DMS 273 (cell line): ENCODE measurements at regions not wholly inside any gene's neighbourhood (a gene's known extent, or its start where the extent isn't known, plus 50 kb on each side); places are given as distances from the start of the nearest gene placed in this dataset.
"Not testable (repeated sequence)": the region's sequence is repeated elsewhere in the genome, so short reads cannot be mapped to it uniquely, and the experiment has no call there.

Experiments
- DNase-seq: peaks from one replicate; lab custom pipeline; 2025; ENCODE audit not compliant: unreplicated experiment; lab: John Stamatoyannopoulos, UW

GRCh38 chr21:17197996-17198395, 314.8 kb upstream of the CXADR start:
- DNase-seq: no peak

DNA sequence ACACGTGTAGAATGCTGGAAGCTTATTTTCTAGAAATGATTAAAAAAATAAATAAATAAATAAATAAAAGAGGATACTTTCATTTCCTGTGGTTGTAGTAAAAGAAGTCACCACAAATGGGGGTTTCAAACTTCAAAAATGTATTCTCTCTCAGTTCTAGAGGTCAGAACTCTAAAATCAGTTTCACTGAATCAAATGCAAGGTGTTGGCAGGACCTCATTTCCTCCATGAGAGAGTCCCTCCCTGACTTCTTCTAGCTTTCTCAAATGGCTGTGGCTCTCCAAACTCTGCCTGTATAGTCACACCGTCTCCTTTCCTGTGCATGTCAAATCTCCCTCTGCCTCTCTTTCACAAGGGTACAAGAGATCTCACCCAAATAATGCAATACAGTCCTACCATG, 312.6 kb upstream of the CXADR start:
- DNase-seq: no peak

GRCh38 chr21:17201741-17202260, 311.0 kb upstream of the CXADR start:
- DNase-seq: no peak

DNA sequence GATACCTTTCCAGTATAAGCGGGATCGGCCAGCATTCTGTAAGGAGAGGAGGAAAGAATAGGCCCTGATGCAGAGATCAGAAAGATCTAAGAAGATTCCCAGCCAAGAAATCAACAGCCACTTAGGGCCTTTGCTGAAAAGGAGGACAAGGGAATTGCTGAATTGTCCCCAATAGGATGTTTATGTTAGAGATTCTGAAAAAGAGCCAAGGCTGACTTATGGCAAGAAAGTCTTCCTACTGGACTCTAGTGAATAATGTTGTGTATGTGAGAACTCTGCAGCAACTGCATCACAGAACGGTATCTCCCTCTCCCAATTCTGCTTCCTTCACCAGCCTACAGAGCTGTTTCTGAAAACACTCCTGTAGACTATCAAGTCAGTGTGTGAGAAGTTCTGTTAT, 298.0 kb upstream of the CXADR start:
- DNase-seq: no peak

GRCh38 chr21:17219050-17219449, 293.8 kb upstream of the CXADR start:
- not testable (repeated sequence) for DNase-seq

DNA sequence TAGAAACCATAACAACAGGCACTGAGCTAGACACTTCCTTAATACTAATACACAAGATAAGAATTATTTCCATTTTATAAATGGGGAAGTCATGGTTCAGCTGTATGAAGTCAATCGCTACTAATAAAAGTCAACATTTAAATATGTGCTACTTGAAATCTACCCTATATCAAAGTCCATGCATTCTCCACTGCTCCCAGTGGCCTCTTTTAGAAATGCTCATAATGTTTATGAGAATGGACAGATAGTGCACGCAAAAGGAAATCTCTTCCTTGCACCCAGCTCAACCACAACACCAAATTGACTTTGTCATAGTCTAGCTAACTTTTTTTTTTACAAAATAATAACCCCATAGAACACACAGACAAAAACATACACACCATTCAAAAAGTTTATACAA, 281.7 kb upstream of the CXADR start:
- peak; percentile 3 for DNase-seq

DNA sequence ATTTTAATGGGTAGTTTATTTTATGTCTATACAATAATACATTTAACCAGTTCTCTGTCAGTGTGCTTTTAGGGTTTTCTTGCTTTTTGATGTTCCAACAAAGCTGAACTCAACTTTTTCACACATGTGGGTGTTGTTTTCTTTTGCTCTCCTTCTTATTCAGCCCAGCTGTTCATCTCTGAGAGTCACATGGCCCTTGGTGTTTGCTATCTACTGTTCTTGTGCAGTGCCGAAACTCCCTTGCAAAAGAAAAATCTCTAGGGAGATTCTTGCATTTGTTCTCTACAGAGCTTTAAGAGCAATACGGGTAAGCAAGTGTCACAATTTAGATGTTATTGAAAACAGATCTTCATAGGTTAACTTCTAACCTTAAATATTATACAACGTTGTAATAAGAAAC, 281.1 kb upstream of the CXADR start:
- peak; percentile 1 for DNase-seq

- no peak for DNase-seq
These were observed 274.4 kb upstream of the CXADR start for GRCh38 chr21:17238468-17238867.

DNA sequence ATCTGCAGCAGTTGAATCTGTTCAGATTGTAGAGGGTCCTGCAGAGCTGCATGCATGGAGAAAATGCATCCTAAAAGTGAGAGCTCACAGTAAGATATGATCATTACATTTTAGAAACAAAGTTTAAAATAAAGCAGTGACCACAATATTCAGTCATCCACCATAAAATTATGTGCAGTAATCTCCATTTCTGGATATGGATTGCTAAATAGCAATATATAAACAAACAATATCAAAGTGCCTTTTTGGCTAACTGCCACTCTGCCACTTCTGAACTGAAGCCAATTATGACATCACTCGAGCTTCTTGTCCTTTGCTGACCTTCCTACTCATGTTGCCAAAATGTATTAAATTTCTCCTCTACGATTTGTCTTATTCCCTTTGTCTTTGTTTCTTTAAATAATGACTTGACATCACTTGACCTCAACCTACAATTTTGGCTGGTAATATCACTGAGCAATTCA, 262.0 kb upstream of the CXADR start:
- peak; percentile 38 for DNase-seq

DNA sequence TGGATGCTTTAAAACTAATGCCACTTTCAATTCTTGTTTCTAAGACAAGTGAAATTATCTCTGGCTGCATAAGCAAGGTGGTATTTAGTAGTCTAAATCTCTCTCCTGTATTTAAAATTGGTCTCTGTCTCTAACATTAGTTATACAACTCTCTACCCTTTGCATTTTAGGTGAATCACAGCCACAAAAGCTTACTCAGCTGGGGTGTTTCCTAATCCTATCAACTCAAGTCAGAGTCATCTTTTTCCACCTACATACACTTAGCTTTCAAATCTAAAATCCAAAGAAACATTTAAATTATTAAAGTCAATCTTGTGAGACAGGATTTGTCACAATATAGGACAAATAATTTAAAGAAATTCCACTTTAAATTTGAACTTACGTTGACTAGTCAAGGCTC, 255.1 kb upstream of the CXADR start:
- no peak for DNase-seq

DNA sequence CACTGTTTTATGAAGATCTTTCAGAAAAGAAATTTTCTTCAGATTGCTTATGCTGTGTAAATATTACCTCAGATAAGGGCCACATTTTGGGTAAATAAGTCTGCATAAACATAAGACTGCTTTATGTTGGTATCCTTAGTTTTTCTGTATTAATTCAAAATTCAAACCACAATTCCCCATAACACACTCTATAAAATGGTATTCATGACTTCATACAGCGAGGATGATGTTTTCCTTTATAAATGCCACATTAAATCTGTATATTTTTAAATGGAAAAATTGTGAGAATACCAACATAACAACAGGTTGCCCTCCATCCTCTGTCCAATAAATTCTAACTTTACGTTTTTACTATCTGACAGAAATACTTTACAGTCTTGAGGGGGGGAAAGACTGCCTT, 248.7 kb upstream of the CXADR start:
- DNase-seq: no peak

DNA sequence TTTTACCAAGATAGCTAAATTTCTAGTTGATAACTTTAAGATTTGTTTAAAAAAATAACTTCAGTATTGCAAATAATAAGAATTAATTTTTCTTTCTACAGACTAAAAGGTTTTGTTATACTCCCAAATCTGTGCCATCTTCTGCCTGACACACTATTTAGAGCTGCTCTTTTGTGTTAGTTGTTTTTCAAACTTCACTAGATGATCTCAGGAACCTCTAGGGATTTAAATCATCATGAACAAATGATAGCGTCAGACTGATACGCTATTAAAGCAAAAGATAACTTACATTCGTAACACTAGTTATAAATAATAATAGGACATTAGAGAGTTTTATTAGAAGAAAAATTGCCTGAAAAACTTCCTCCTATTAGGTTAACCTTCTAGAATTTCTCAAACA, 243.1 kb upstream of the CXADR start:
- DNase-seq: no peak

- peak; percentile 59 for DNase-seq
These were observed 242.6 kb upstream of the CXADR start for GRCh38 chr21:17270229-17270628.

- no peak for DNase-seq
These were observed 233.2 kb upstream of the CXADR start for GRCh38 chr21:17279663-17280062.

- not testable (repeated sequence) for DNase-seq
These were observed 219.8 kb upstream of the CXADR start for GRCh38 chr21:17293016-17293562.

DNA sequence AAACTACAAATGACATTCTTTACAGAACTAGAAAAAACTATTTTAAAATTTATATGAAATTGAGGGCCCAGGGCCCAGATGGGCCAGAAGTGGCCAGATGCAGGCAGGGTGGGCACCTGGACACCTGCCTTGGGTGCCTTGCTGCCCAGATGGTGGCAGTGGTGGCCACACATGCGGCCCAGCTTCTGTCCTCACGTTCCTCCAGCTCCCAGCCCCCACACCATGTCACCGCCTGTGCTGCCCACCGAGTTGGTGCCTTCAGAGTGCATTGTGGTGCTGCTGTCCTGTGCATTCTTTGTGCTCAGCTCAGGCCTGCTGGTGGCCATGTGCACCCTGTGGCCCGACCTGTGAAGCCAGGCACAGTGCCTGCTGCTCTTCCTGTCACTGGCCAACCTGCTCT, 216.8 kb upstream of the CXADR start:
- DNase-seq: no peak

GRCh38 chr21:17299576-17299975, 213.3 kb upstream of the CXADR start:
- DNase-seq: not testable (repeated sequence)

- DNase-seq: not testable (repeated sequence)
These were observed 185.1 kb upstream of the CXADR start for GRCh38 chr21:17327715-17328114.

DNA sequence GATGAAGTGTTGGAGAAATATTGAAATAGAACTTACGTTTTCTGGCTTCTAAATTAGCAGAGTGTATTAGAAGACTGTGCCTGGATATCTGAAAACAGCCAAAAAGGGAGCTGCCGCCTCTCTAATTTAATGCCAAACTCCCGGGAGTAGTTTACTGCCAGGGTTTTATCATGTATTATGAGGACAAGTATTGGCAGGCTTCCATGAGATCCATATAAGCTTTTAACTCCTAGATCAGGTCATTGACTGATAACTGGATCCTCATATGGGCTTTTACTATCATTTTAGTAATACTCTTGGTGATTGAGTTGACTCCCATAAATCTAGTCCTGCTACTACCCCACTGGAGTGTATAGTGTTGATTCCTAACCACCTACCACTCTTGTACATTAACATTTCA, 178.4 kb upstream of the CXADR start:
- no peak for DNase-seq

- no peak for DNase-seq
These were observed 172.8 kb upstream of the CXADR start for GRCh38 chr21:17340081-17340480.

GRCh38 chr21:17343055-17343454, 169.8 kb upstream of the CXADR start:
- peak; percentile 40 for DNase-seq

GRCh38 chr21:17348357-17348756, 164.5 kb upstream of the CXADR start:
- no peak for DNase-seq

GRCh38 chr21:17348849-17349248, 164.0 kb upstream of the CXADR start:
- no peak for DNase-seq
